GM12878 (cell line): ENCODE measurements at regions not wholly inside any gene's neighbourhood (a gene's known extent, or its start where the extent isn't known, plus 50 kb on each side); places are given as distances from the start of the nearest gene placed in this dataset.

ENCODE experiments used
- ATAC-seq: fragments of 200-7000 bp; cut with Tn5 transposase; 3 replicates; pipeline ENCODE4 v1.9.1; 2020; ENCODE audit warnings: mild to moderate bottlenecking, moderate library complexity
- BruUV-seq: library from RNA; stranded (reverse); fragments of 400-500 nt; replicated peaks from 2 replicates; lab custom pipeline; 2021; lab: Mats Ljungman, UMichigan
- CTCF ChIA-PET: fragments of 300-600 bp; sonication (Branson Sonifier 250); formaldehyde crosslinking; extraction: SDS; loops from one replicate; lab custom pipeline; 2021; ENCODE audit warnings: inconsistent platforms; lab: Yijun Ruan, JAX
- POLR2A ChIA-PET: fragments of 350-600 bp; formaldehyde crosslinking; extraction: SDS; loops from one replicate; lab custom pipeline; 2021; ENCODE audit warnings: inconsistent platforms; lab: Charles Lee
- RAD21 ChIA-PET: fragments of 300-600 bp; sonication (Branson Sonifier 250); formaldehyde crosslinking; loops from one replicate; lab custom pipeline; 2023; ENCODE audit warnings: antibody characterized with exemption; ENCODE audit not compliant: unreplicated experiment; lab: Charles Lee
- SMC1A ChIA-PET: fragments of 300-600 bp; sonication (Branson Sonifier 250); formaldehyde crosslinking; loops from one replicate; lab custom pipeline; 2023; ENCODE audit not compliant: unreplicated experiment, uncharacterized antibody; lab: Charles Lee
- DNase-seq: peaks from one replicate; pipeline ENCODE4 v3.0.0-alpha.2; 2011; ENCODE audit warnings: low read depth, low spot score
- FAIRE-seq: peaks from 3 replicates; lab custom pipeline; 2011; peaks lifted over from hg19 to GRCh38; lab: Jason Lieb, UNC
- H2AFZ ChIP-seq: 2 replicates; pipeline ENCODE4 v1.6.0; 2011; ENCODE audit warnings: low read depth, low read length, control low read depth; ENCODE audit not compliant: control insufficient read depth
- H3K27ac ChIP-seq: 2 replicates; pipeline ENCODE4 v1.5.1; 2011; ENCODE audit warnings: control low read depth; ENCODE audit not compliant: control insufficient read depth, insufficient read depth
- H3K27me3 ChIP-seq, 2 experiments: replicated peaks in 1 of 2; 2 replicates each; pipeline versions ENCODE4 v1.6.0 to v1.6.1; 2011; ENCODE audit warnings: low read length in 1 of 2; ENCODE audit not compliant: control insufficient read depth in 2 of 2, insufficient read depth in 2 of 2
- H3K36me3 ChIP-seq, 2 experiments: 2 replicates each; pipeline ENCODE4 v1.5.1; 2011; ENCODE audit warnings: low read length in 1 of 2; ENCODE audit not compliant: control insufficient read depth in 2 of 2, insufficient read depth in 2 of 2
- H3K4me1 ChIP-seq: 2 replicates; pipeline ENCODE4 v1.6.1; 2011; ENCODE audit warnings: mild to moderate bottlenecking, low read length, moderate library complexity, mixed read lengths; ENCODE audit not compliant: control insufficient read depth, insufficient read depth
- H3K4me2 ChIP-seq: 2 replicates; pipeline ENCODE4 v1.6.0; 2011; ENCODE audit warnings: control low read depth; ENCODE audit not compliant: control insufficient read depth, insufficient read depth
- H3K4me3 ChIP-seq: fragments of 200-600 bp; sonication (generic); 2 replicates; pipeline ENCODE4 v1.5.1; 2016
- H3K79me2 ChIP-seq: 2 replicates; pipeline ENCODE4 v1.6.0; 2011; ENCODE audit warnings: low read length; ENCODE audit not compliant: control insufficient read depth, insufficient read depth
- H3K9ac ChIP-seq: 2 replicates; pipeline ENCODE4 v1.8.0; 2011; ENCODE audit warnings: low read length, control low read depth, mixed read lengths; ENCODE audit not compliant: control insufficient read depth, insufficient read depth
- H3K9me3 ChIP-seq: replicated peaks from 3 replicates; pipeline ENCODE4 v1.5.1; 2011; ENCODE audit warnings: mild to moderate bottlenecking, low read length; ENCODE audit not compliant: control insufficient read depth, insufficient read depth
- H4K20me1 ChIP-seq: 2 replicates; pipeline ENCODE4 v1.6.0; 2011; ENCODE audit not compliant: control insufficient read depth, insufficient read depth
- BCL11A ChIP-seq: IDR thresholded peaks from 2 replicates; pipeline ENCODE4 v1.6.1; 2011; ENCODE audit warnings: low read depth, low read length
- CEBPB ChIP-seq, 2 experiments: fragments of 150-350 bp in 1 of 2; IDR thresholded peaks; 2 replicates each; pipeline ENCODE4 v1.6.1; 2012 to 2014; ENCODE audit warnings: low read depth in 2 of 2, low read length in 2 of 2, borderline replicate concordance in 1 of 2, inconsistent platforms in 1 of 2
- EP300 ChIP-seq, 2 experiments: fragments of 150-350 bp in 1 of 2; IDR thresholded peaks; 2 replicates each; pipeline ENCODE4 v1.6.1; 2011 to 2012; ENCODE audit warnings: low read depth in 2 of 2, low read length in 2 of 2, borderline replicate concordance in 1 of 2, improper control_type of control experiment in 1 of 2, inconsistent platforms in 1 of 2; ENCODE audit not compliant: control insufficient read depth in 1 of 2
- KLF5 ChIP-seq: fragments of 450-650 bp; IDR thresholded peaks from 2 replicates; pipeline ENCODE4 v1.6.1; 2014; ENCODE audit warnings: mild to moderate bottlenecking; ENCODE audit not compliant: partially characterized antibody
- MEF2A ChIP-seq: IDR thresholded peaks from 2 replicates; pipeline ENCODE4 v1.6.1; 2011; ENCODE audit warnings: low read depth, mild to moderate bottlenecking, low read length, moderate library complexity; ENCODE audit not compliant: insufficient read depth
- MTA3 ChIP-seq: IDR thresholded peaks from 2 replicates; pipeline ENCODE4 v1.6.1; 2012; ENCODE audit warnings: low read length, inconsistent platforms, borderline replicate concordance
- NFIC ChIP-seq: IDR thresholded peaks from 2 replicates; pipeline ENCODE4 v1.6.1; 2012; ENCODE audit warnings: low read depth, mild to moderate bottlenecking, inconsistent platforms, low read length, moderate library complexity
- NR2C1 ChIP-seq: fragments of 450-650 bp; IDR thresholded peaks from 2 replicates; pipeline ENCODE4 v1.6.1; 2017; ENCODE audit warnings: antibody characterized with exemption, mild to moderate bottlenecking, moderate library complexity
- NRF1 ChIP-seq: conservative IDR thresholded peaks from 2 replicates; pipeline ENCODE4 v1.6.1; 2011; ENCODE audit warnings: mild to moderate bottlenecking, low read depth, low read length, improper control_type of control experiment
- POU2F2 ChIP-seq: IDR thresholded peaks from 3 replicates; pipeline ENCODE4 v1.6.1; 2011; ENCODE audit warnings: low read depth, mild to moderate bottlenecking, low read length, borderline replicate concordance
- RFX5 ChIP-seq: IDR thresholded peaks from 2 replicates; pipeline ENCODE4 v1.6.1; 2011; ENCODE audit warnings: low read depth, low read length, improper control_type of control experiment
- ZBTB40 ChIP-seq: fragments of 450-650 bp; IDR thresholded peaks from 2 replicates; pipeline ENCODE4 v1.6.1; 2016; ENCODE audit warnings: mild to moderate bottlenecking, moderate library complexity, borderline replicate concordance
- WGBS: methylation state at CpG from one replicate; pipeline ENCODE4 v1.1.6; 2016; ENCODE audit warnings: low lambda C conversion rate; ENCODE audit not compliant: insufficient replicate concordance, insufficient coverage; ENCODE audit errors: missing lambda C conversion rate; 5-methylcytosine and 5-hydroxymethylcytosine counted together
- in situ Hi-C: fragments of 300-500 bp; cut with MboI; formaldehyde crosslinking; loops from 9 replicates; pipeline ENCODE4 v1.14.3; 2018; ENCODE audit warnings: mixed read lengths
- intact Hi-C: fragments of 100-400 bp; cut with micrococcal nuclease; formaldehyde crosslinking; loops from one replicate; pipeline ENCODE4 v1.14.2; 2022; ENCODE audit not compliant: unreplicated experiment
- TF ChIP-seq, protein P1 (sequence below): fragments of 150-350 bp; IDR thresholded peaks from 2 replicates; pipeline ENCODE4 v1.6.1; 2014; ENCODE audit warnings: mild to moderate bottlenecking, low read depth, low read length
- TF ChIP-seq, protein P2 (sequence below): fragments of 450-650 bp; IDR thresholded peaks from 2 replicates; pipeline ENCODE4 v1.6.1; 2017; ENCODE audit warnings: antibody characterized with exemption, mild to moderate bottlenecking, moderate library complexity

DNA sequence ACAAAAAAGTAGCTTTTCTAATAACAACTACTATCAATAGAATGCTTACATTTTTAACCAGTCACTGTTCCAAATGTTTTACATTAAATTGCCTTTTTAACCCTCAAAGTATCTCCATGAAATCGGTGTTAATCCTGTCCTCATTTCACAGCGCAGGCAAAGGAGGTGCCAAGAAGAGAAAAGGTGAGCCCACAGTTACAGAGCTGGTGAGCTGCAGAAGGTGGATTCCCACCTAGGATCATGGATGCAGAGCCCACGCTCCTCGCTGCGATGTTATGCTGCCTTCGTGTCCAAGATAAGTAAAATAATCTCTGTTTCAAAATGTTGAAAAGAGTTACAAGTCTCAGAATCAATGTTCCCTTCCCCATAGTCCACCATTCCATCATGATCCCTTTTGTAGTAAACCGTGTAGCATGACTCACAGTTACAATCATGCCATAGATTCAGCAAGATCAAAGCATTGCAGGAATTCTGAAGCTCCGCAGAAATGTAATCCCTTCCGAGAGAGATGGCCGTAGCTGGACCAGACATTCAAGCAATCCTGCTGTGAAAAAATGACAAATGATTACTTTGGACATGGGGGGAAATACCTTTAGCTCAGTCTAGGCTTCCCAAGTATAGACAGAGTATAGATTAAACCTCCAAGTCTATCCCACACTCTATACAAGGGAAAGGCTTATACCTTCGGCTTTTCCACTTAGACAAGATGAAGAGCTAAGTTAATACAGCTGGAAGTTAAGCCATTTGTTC, 394.7 kb upstream of the AKR1E2 start:
- no peak overlapping the region for H3K4me2 ChIP-seq
- no TSS peak for BruUV-seq
- FAIRE-seq (no peak), ATAC-seq (no peak), DNase-seq (no peak)
- RAD21 ChIA-PET, result no interaction called here
- SMC1A ChIA-PET, result no interaction called here
- no peak overlapping the region for H3K9ac ChIP-seq
- no peaks in the 10 kb centered on the region for H3K9me3 ChIP-seq
- no peaks in the 10 kb centered on the region for H3K27me3 ChIP-seq
- intact Hi-C loops, result no loop called here
- no peak overlapping the region for H2AFZ ChIP-seq
- no peaks in the 10 kb centered on the region for H3K79me2 ChIP-seq
- CTCF ChIA-PET, result no interaction called here
- in situ Hi-C loops, result no loop called here
- POLR2A ChIA-PET, result no interaction called here
- H3K27ac ChIP-seq, result no peak overlapping the region
- WGBS, result 48% methylated on average over 11 of the region's 11 CpGs
- no peaks in the 10 kb centered on the region for H3K36me3 ChIP-seq
- H3K4me3 ChIP-seq, result no peak overlapping the region
- no peaks in the 10 kb centered on the region for H3K4me1 ChIP-seq
- H4K20me1 ChIP-seq, result no peaks in the 10 kb centered on the region
- no peak for TF ChIP-seq MEF2A
- TF ChIP-seq BCL11A, result no peak
- no peak for TF ChIP-seq NR2C1
- TF ChIP-seq, protein P1, sequence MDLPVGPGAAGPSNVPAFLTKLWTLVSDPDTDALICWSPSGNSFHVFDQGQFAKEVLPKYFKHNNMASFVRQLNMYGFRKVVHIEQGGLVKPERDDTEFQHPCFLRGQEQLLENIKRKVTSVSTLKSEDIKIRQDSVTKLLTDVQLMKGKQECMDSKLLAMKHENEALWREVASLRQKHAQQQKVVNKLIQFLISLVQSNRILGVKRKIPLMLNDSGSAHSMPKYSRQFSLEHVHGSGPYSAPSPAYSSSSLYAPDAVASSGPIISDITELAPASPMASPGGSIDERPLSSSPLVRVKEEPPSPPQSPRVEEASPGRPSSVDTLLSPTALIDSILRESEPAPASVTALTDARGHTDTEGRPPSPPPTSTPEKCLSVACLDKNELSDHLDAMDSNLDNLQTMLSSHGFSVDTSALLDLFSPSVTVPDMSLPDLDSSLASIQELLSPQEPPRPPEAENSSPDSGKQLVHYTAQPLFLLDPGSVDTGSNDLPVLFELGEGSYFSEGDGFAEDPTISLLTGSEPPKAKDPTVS, result no peak
- no peak for TF ChIP-seq EP300 (IDR thresholded peaks at IDR 0.05; ENCODE audit: borderline replicate concordance in 1 of 2, control insufficient read depth in 1 of 2, low read depth in 2 of 2, low read length in 2 of 2)
- no peak for TF ChIP-seq NFIC
- TF ChIP-seq POU2F2, result no peak
- no peak for TF ChIP-seq MTA3
- TF ChIP-seq, protein P2, sequence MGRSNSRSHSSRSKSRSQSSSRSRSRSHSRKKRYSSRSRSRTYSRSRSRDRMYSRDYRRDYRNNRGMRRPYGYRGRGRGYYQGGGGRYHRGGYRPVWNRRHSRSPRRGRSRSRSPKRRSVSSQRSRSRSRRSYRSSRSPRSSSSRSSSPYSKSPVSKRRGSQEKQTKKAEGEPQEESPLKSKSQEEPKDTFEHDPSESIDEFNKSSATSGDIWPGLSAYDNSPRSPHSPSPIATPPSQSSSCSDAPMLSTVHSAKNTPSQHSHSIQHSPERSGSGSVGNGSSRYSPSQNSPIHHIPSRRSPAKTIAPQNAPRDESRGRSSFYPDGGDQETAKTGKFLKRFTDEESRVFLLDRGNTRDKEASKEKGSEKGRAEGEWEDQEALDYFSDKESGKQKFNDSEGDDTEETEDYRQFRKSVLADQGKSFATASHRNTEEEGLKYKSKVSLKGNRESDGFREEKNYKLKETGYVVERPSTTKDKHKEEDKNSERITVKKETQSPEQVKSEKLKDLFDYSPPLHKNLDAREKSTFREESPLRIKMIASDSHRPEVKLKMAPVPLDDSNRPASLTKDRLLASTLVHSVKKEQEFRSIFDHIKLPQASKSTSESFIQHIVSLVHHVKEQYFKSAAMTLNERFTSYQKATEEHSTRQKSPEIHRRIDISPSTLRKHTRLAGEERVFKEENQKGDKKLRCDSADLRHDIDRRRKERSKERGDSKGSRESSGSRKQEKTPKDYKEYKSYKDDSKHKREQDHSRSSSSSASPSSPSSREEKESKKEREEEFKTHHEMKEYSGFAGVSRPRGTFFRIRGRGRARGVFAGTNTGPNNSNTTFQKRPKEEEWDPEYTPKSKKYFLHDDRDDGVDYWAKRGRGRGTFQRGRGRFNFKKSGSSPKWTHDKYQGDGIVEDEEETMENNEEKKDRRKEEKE, result no peak
- no peak for TF ChIP-seq NRF1
- no peak for TF ChIP-seq RFX5
- TF ChIP-seq CEBPB (IDR thresholded peaks at IDR 0.05; ENCODE audit: borderline replicate concordance in 1 of 2, low read depth in 2 of 2, low read length in 2 of 2), result no peak
- no peak for TF ChIP-seq KLF5
- no peak for TF ChIP-seq ZBTB40
